Right ventricle myocardium superior (tissue), 1 donor: ENCODE measurements at regions not wholly inside any gene's neighbourhood (a gene's known extent, or its start where the extent isn't known, plus 50 kb on each side); places are given as distances from the start of the nearest gene placed in this dataset.
"Not testable (repeated sequence)": the region's sequence is repeated elsewhere in the genome, so short reads cannot be mapped to it uniquely, and the experiment has no call there.

ENCODE experiments used
- ATAC-seq: fragments of 200-7000 bp; cut with Tn5 transposase; one replicate; pipeline ENCODE4 v1.9.1; 2020; ENCODE audit warnings: mild to moderate bottlenecking; ENCODE audit not compliant: poor library complexity
- DNase-seq: peaks from one replicate; pipeline ENCODE4 v3.0.0-alpha.2; 2020
- intact Hi-C: fragments of 100-400 bp; cut with DNase I; formaldehyde crosslinking; loops from one replicate; pipeline ENCODE4 v1.11.2; 2022
- donor health status: DM: no; HTN: yes; CAD: no; lungs with severe emphysema.

GRCh38 chr1:201632364-201632952 is 93.5 kb downstream of the NAV1 start:
- DNase-seq (no peak), ATAC-seq (no peak)
- intact Hi-C loops, result loop anchor here (10.0 kb wide), 1 partner anchor 62 kb away; no protein-coding TSS in a partner anchor

GRCh38 chr1:201633297-201633696 is 94.4 kb downstream of the NAV1 start:
- intact Hi-C loops, result loop anchor here (10.0 kb wide), 1 partner anchor 62 kb away; no protein-coding TSS in a partner anchor
- DNase-seq (peak; percentile 55), ATAC-seq (peak; percentile 86)

GRCh38 chr1:201633811-201634210 is 94.9 kb downstream of the NAV1 start:
- DNase-seq (no peak), ATAC-seq (no peak)
- intact Hi-C loops, result loop anchor here (10.0 kb wide), 1 partner anchor 61 kb away; no protein-coding TSS in a partner anchor

GRCh38 chr1:201634261-201634660 is 95.3 kb downstream of the NAV1 start:
- DNase-seq (no peak), ATAC-seq (no peak)
- intact Hi-C loops, result loop anchor here (10.0 kb wide), 1 partner anchor 61 kb away; no protein-coding TSS in a partner anchor

GRCh38 chr1:201636097-201636496 is 97.2 kb downstream of the NAV1 start:
- intact Hi-C loops, result loop anchor here (10.0 kb wide), 1 partner anchor 59 kb away; no protein-coding TSS in a partner anchor
- no peak for ATAC-seq
- DNase-seq, result no peak

- no peak for ATAC-seq
- DNase-seq, result no peak
- intact Hi-C loops, result loop anchor here (10.0 kb wide), 1 partner anchor 58 kb away; no protein-coding TSS in a partner anchor
Observed at GRCh38 chr1:201636510-201636971, 97.6 kb downstream of the NAV1 start.

- ATAC-seq (peak; percentile 18), DNase-seq (no peak)
- intact Hi-C loops, result loop anchor here (10.0 kb wide), 1 partner anchor 57 kb away; no protein-coding TSS in a partner anchor
Observed at GRCh38 chr1:201637282-201638079, 98.6 kb downstream of the NAV1 start.

GRCh38 chr1:201639391-201639790 is 100.5 kb downstream of the NAV1 start:
- DNase-seq (peak; percentile 46), ATAC-seq (peak; percentile 35)
- intact Hi-C loops, result loop anchor here (10.0 kb wide), 1 partner anchor 55 kb away; no protein-coding TSS in a partner anchor

- peak; percentile 14 for ATAC-seq
- intact Hi-C loops, result loop anchor here (10.0 kb wide), 1 partner anchor 55 kb away; no protein-coding TSS in a partner anchor
Observed at GRCh38 chr1:201639826-201640225, 100.9 kb downstream of the NAV1 start.

GRCh38 chr1:201640624-201641023 is 101.7 kb downstream of the NAV1 start:
- intact Hi-C loops, result no loop called here
- peak; percentile 75 for ATAC-seq
- peak; percentile 79 for DNase-seq

More at GRCh38 chr1:201639826-201640225, 100.9 kb downstream of the NAV1 start:
- DNase-seq, result peak; percentile 46

GRCh38 chr1:201641524-201642253 is 102.8 kb downstream of the NAV1 start:
- peak; percentile 26 for DNase-seq
- no peak for ATAC-seq
- intact Hi-C loops, result no loop called here

GRCh38 chr1:201643835-201644104 is 104.8 kb downstream of the NAV1 start:
- ATAC-seq (no peak), DNase-seq (no peak)
- intact Hi-C loops, result no loop called here

- peak; percentile 21 for DNase-seq
- no peak for ATAC-seq
- intact Hi-C loops, result no loop called here
Observed at GRCh38 chr1:201644197-201644596, 105.3 kb downstream of the NAV1 start.

GRCh38 chr1:201645000-201645399 is 106.1 kb downstream of the NAV1 start:
- DNase-seq, intact Hi-C loops, ATAC-seq: not testable (repeated sequence)

GRCh38 chr1:201645956-201646355 is 107.0 kb downstream of the NAV1 start:
- ATAC-seq (no peak), DNase-seq (peak; percentile 4)
- intact Hi-C loops, result no loop called here

- intact Hi-C loops, result no loop called here
- ATAC-seq (no peak), DNase-seq (peak; percentile 32)
Observed at GRCh38 chr1:201646411-201647022, 107.6 kb downstream of the NAV1 start.

GRCh38 chr1:201647094-201647493 is 108.2 kb downstream of the NAV1 start:
- ATAC-seq (no peak), DNase-seq (peak; percentile 15)
- intact Hi-C loops, result no loop called here

GRCh38 chr1:201647722-201648065 is 108.8 kb downstream of the NAV1 start:
- ATAC-seq (no peak), DNase-seq (no peak)
- intact Hi-C loops, result no loop called here
